K562 (cell line): ENCODE measurements at regions not wholly inside any gene's neighbourhood (a gene's known extent, or its start where the extent isn't known, plus 50 kb on each side); places are given as distances from the start of the nearest gene placed in this dataset.
A peak's percentile ranks its signal among the peaks of the same experiment; 100 is the strongest.

Experiments used
- ATF4 ChIP-seq: fragments of 450-650 bp; formaldehyde crosslinking; IDR thresholded peaks from 2 replicates; pipeline ENCODE4 v1.4.0; 2022; ENCODE audit warnings: mild to moderate bottlenecking, moderate library complexity
- ERF ChIP-seq: fragments of 450-650 bp; formaldehyde crosslinking; IDR thresholded peaks from 2 replicates; pipeline ENCODE4 v1.4.0; 2020; ENCODE audit warnings: mild to moderate bottlenecking, mixed read lengths
- MNT ChIP-seq, 2 experiments: fragments of 450-650 bp; conservative IDR thresholded peaks; 2 replicates each; pipeline ENCODE4 v1.6.1; 2017; ENCODE audit warnings: mild to moderate bottlenecking in 2 of 2, moderate library complexity in 2 of 2
- NFIC ChIP-seq: fragments of 450-650 bp; IDR thresholded peaks from 2 replicates; pipeline ENCODE4 v1.6.1; 2017; ENCODE audit warnings: mild to moderate bottlenecking, inconsistent platforms
- NR4A1 ChIP-seq, 2 experiments: fragments of 250-450 bp in 1 of 2; fragments of 450-650 bp in 1 of 2; sonication (Bioruptor Pico) in 1 of 2; IDR thresholded peaks; 2 replicates each; pipeline versions ENCODE4 v1.4.0 to v1.6.1; 2016 to 2020; ENCODE audit warnings: mild to moderate bottlenecking in 2 of 2, missing compliant biosample characterization in 1 of 2, missing genetic modification characterization in 1 of 2, moderate library complexity in 1 of 2
- RBM25 ChIP-seq: fragments of 200-400 bp; formaldehyde crosslinking; IDR thresholded peaks from 2 replicates; pipeline ENCODE4 v1.6.1; 2018; ENCODE audit warnings: low read length, low read depth, moderate library complexity; ENCODE audit not compliant: severe bottlenecking
- RERE ChIP-seq: sonication (generic); formaldehyde crosslinking; IDR thresholded peaks from 2 replicates; pipeline ENCODE4 v1.8.0; 2023; ENCODE audit warnings: missing genetic modification reagents, mild to moderate bottlenecking, borderline replicate concordance
- THAP12 ChIP-seq: fragments of 250-450 bp; sonication (Bioruptor Pico); IDR thresholded peaks from 2 replicates; pipeline ENCODE4 v1.9.0; 2021; ENCODE audit warnings: mild to moderate bottlenecking, inconsistent platforms
- ZBTB1 ChIP-seq: sonication (generic); formaldehyde crosslinking; IDR thresholded peaks from 2 replicates; pipeline ENCODE4 v1.8.1; 2023; ENCODE audit warnings: missing genetic modification reagents, low read depth, mild to moderate bottlenecking, borderline replicate concordance
- ZBTB43 ChIP-seq: sonication (generic); formaldehyde crosslinking; IDR thresholded peaks from 2 replicates; pipeline ENCODE4 v1.8.0; 2023; ENCODE audit warnings: mild to moderate bottlenecking, missing genetic modification reagents
- ZKSCAN8 ChIP-seq: fragments of 200-800 bp; sonication (Bioruptor generic); IDR thresholded peaks from 2 replicates; pipeline ENCODE4 v1.6.1; 2016; ENCODE audit warnings: missing genetic modification characterization, missing compliant biosample characterization
- ZNF217 ChIP-seq: sonication (generic); formaldehyde crosslinking; IDR thresholded peaks from 2 replicates; pipeline ENCODE4 v1.8.0; 2022; ENCODE audit warnings: mild to moderate bottlenecking, missing genetic modification reagents
- ZNF24 ChIP-seq: fragments of 450-650 bp; IDR thresholded peaks from 2 replicates; pipeline ENCODE4 v1.6.1; 2016
- ZNF436 ChIP-seq: fragments of 250-450, 450-650 bp; sonication (Bioruptor Pico); formaldehyde crosslinking; IDR thresholded peaks from 2 replicates; pipeline ENCODE4 v1.7.0; 2020; ENCODE audit warnings: mild to moderate bottlenecking

- TF ChIP-seq ATF4 (CRISPR knock-in tag) = peak; percentile 17; the same call in 1 of the 2 replicates
- peak; percentile 83 for TF ChIP-seq ZKSCAN8 (CRISPR knock-in tag)
- TF ChIP-seq ZNF24 = no peak
- no peak; the same call in 1 of the 2 replicates for TF ChIP-seq RERE (CRISPR knock-in tag)
- TF ChIP-seq ZNF217 = no peak
- TF ChIP-seq RBM25 = no peak
- 0 out of 4 replicates have a peak, but pooled peaks of 1 of the 2 experiments have one; percentile 23 for TF ChIP-seq MNT (conservative IDR thresholded peaks at IDR 0.05)
- no peak for TF ChIP-seq ZBTB1
- TF ChIP-seq ZBTB43 = no peak
- TF ChIP-seq NR4A1 (CRISPR knock-in tag; IDR thresholded peaks at IDR 0.05) = 0 out of 2 replicates have a peak, but pooled peaks have one; percentile 10
- TF ChIP-seq NR4A1 (tag; IDR thresholded peaks at IDR 0.05) = peak; percentile 91
- TF ChIP-seq THAP12 = 0 out of 2 replicates have a peak, but pooled peaks have one; percentile 30
- peak; percentile 78 for TF ChIP-seq NFIC
- TF ChIP-seq ERF (CRISPR knock-in tag) = peak; percentile 80; the same call in 1 of the 2 replicates
- no peak for TF ChIP-seq ZNF436 (CRISPR knock-in tag)
Measured at GRCh38 chr1:109818271-109818987, 54.7 kb upstream of the EPS8L3 start (continued).
